Neural cell (in vitro differentiated cells): ENCODE measurements at regions not wholly inside any gene's neighbourhood (a gene's known extent, or its start where the extent isn't known, plus 50 kb on each side); places are given as distances from the start of the nearest gene placed in this dataset.

Experiments
- EP300 ChIP-seq: fragments of 450-650 bp; conservative IDR thresholded peaks from 2 replicates; pipeline ENCODE4 v1.6.1; 2014; ENCODE audit warnings: antibody characterized with exemption, mild to moderate bottlenecking, moderate library complexity; ENCODE audit not compliant: poor library complexity, severe bottlenecking
- EZH2 ChIP-seq: fragments of 200-600, 300-800 bp; shearing (Covaris generic), sonication (generic); IDR thresholded peaks from 2 replicates; pipeline ENCODE4 v1.6.1; 2014; ENCODE audit warnings: antibody characterized with exemption, low read length, borderline replicate concordance, mild to moderate bottlenecking; ENCODE audit not compliant: insufficient read depth, poor library complexity, severe bottlenecking
- POLR2AphosphoS5 ChIP-seq: IDR thresholded peaks from 2 replicates; pipeline ENCODE4 v1.6.1; 2012
- RAD21 ChIP-seq: fragments of 450-650 bp; conservative IDR thresholded peaks from 2 replicates; pipeline ENCODE4 v1.6.1; 2014; ENCODE audit warnings: antibody characterized with exemption, mild to moderate bottlenecking, moderate library complexity
- TF ChIP-seq, protein P1 (sequence below): IDR thresholded peaks from 2 replicates; pipeline ENCODE4 v1.6.1; 2012; ENCODE audit warnings: borderline replicate concordance
- TF ChIP-seq, protein P2 (sequence below): fragments of 450-650 bp; IDR thresholded peaks from 2 replicates; pipeline ENCODE4 v1.5.1; 2014; ENCODE audit warnings: antibody characterized with exemption, mild to moderate bottlenecking, moderate library complexity; ENCODE audit not compliant: poor library complexity, severe bottlenecking

DNA sequence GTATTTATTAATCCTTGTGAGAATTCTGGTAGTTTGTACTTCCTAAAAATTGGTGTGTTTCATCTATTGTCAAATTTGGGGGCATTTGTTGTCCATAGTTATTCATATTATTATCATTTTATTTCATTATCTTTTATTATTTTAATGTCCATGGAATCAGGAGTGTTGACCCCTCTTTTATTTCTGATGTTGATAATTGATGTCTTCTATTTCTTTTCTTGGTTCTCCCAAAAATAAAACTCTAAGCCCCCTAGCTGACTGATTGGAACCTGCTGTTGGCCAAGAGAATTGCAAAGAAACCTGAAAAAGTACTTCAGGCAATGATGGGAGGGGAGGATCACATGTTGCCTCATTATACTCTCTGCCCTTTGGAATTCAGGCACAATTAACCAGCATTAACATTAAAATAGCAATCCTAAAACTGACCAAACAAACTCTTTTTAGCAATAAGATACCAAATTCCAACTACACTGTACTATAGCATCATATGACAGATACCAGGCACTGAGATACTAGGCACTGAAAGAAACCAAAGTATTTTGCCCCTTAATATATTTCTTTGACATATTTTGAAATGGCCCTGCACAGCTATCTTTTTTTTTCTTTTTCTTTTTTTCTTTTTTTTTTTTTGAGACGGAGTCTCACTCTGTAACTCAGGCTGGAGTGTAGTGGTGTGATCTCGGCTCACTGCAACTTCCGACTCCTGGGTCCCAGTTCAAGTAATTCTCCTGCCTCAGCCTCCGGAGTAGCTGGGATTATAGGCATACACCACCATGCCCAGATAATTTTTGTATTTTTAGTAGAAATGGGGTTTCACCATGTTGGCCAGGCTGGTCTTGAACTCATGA is 1097.2 kb upstream of the CNTNAP5 start:
- TF ChIP-seq POLR2AphosphoS5 (no peak), EZH2 (no peak), RAD21 (no peak), EP300 (no peak)
- TF ChIP-seq, protein P1, sequence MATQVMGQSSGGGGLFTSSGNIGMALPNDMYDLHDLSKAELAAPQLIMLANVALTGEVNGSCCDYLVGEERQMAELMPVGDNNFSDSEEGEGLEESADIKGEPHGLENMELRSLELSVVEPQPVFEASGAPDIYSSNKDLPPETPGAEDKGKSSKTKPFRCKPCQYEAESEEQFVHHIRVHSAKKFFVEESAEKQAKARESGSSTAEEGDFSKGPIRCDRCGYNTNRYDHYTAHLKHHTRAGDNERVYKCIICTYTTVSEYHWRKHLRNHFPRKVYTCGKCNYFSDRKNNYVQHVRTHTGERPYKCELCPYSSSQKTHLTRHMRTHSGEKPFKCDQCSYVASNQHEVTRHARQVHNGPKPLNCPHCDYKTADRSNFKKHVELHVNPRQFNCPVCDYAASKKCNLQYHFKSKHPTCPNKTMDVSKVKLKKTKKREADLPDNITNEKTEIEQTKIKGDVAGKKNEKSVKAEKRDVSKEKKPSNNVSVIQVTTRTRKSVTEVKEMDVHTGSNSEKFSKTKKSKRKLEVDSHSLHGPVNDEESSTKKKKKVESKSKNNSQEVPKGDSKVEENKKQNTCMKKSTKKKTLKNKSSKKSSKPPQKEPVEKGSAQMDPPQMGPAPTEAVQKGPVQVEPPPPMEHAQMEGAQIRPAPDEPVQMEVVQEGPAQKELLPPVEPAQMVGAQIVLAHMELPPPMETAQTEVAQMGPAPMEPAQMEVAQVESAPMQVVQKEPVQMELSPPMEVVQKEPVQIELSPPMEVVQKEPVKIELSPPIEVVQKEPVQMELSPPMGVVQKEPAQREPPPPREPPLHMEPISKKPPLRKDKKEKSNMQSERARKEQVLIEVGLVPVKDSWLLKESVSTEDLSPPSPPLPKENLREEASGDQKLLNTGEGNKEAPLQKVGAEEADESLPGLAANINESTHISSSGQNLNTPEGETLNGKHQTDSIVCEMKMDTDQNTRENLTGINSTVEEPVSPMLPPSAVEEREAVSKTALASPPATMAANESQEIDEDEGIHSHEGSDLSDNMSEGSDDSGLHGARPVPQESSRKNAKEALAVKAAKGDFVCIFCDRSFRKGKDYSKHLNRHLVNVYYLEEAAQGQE = no peak
- TF ChIP-seq, protein P2, sequence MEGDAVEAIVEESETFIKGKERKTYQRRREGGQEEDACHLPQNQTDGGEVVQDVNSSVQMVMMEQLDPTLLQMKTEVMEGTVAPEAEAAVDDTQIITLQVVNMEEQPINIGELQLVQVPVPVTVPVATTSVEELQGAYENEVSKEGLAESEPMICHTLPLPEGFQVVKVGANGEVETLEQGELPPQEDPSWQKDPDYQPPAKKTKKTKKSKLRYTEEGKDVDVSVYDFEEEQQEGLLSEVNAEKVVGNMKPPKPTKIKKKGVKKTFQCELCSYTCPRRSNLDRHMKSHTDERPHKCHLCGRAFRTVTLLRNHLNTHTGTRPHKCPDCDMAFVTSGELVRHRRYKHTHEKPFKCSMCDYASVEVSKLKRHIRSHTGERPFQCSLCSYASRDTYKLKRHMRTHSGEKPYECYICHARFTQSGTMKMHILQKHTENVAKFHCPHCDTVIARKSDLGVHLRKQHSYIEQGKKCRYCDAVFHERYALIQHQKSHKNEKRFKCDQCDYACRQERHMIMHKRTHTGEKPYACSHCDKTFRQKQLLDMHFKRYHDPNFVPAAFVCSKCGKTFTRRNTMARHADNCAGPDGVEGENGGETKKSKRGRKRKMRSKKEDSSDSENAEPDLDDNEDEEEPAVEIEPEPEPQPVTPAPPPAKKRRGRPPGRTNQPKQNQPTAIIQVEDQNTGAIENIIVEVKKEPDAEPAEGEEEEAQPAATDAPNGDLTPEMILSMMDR = no peak
